SU-DHL-6 (cell line): ENCODE measurements at regions not wholly inside any gene's neighbourhood (a gene's known extent, or its start where the extent isn't known, plus 50 kb on each side); places are given as distances from the start of the nearest gene placed in this dataset.

Source experiments
- H2AFZ ChIP-seq: fragments of 200-600 bp; sonication (generic); 2 replicates; pipeline ENCODE4 v1.6.1; 2014; ENCODE audit warnings: low read depth, mild to moderate bottlenecking, moderate library complexity, mixed read lengths, antibody characterized with exemption, low read length; ENCODE audit not compliant: severe bottlenecking
- H3F3A ChIP-seq: fragments of 200-600 bp; shearing (Covaris generic); 2 replicates; pipeline ENCODE4 v1.6.0; 2016; ENCODE audit warnings: antibody characterized with exemption, mild to moderate bottlenecking; ENCODE audit not compliant: insufficient read depth
- H3K27ac ChIP-seq: fragments of 200-600 bp; sonication (generic); 2 replicates; pipeline ENCODE4 v1.5.1; 2016; ENCODE audit warnings: low read depth, mild to moderate bottlenecking, low read length, moderate library complexity, mixed read lengths
- H3K27me3 ChIP-seq: fragments of 200-600 bp; sonication (generic), shearing (Covaris generic); 2 replicates; pipeline ENCODE4 v1.6.0; 2014; ENCODE audit warnings: mild to moderate bottlenecking, low read length
- H3K36me3 ChIP-seq: fragments of 200-600 bp; sonication (generic); 2 replicates; pipeline ENCODE4 v1.6.1; 2014; ENCODE audit warnings: mild to moderate bottlenecking, low read length, mixed read lengths
- H3K4me2 ChIP-seq: fragments of 300-600, 200-600 bp; shearing (Covaris generic), sonication (generic); 2 replicates; pipeline ENCODE4 v1.6.0; 2014; ENCODE audit warnings: low read length, low read depth, mild to moderate bottlenecking; ENCODE audit not compliant: poor library complexity, severe bottlenecking
- H3K4me3 ChIP-seq: fragments of 200-600 bp; sonication (generic); 2 replicates; pipeline ENCODE4 v1.5.1; 2014; ENCODE audit warnings: antibody characterized with exemption, low read length, mild to moderate bottlenecking, mixed read lengths; ENCODE audit not compliant: insufficient read depth, poor library complexity, severe bottlenecking
- H3K79me2 ChIP-seq: fragments of 200-600 bp; sonication (generic); 2 replicates; pipeline ENCODE4 v1.6.1; 2014; ENCODE audit warnings: mild to moderate bottlenecking, low read length, moderate library complexity; ENCODE audit not compliant: insufficient read depth
- H3K9ac ChIP-seq: fragments of 200-600 bp; sonication (generic); 2 replicates; pipeline ENCODE4 v1.7.0; 2014; ENCODE audit warnings: mild to moderate bottlenecking, low read length
- H3K9me2 ChIP-seq: fragments of 200-600 bp; sonication (generic); replicated peaks from 2 replicates; pipeline ENCODE4 v1.6.1; 2014; ENCODE audit warnings: low read length; ENCODE audit not compliant: insufficient read depth
- H3K9me3 ChIP-seq: fragments of 200-600 bp; sonication (generic); 2 replicates; pipeline ENCODE4 v1.6.1; 2014; ENCODE audit warnings: low read length, mixed read lengths; ENCODE audit not compliant: insufficient read depth
- H4K20me1 ChIP-seq: fragments of 200-600 bp; sonication (generic); 2 replicates; pipeline ENCODE4 v1.6.1; 2014; ENCODE audit warnings: low read depth, mild to moderate bottlenecking, antibody characterized with exemption, low read length, moderate library complexity, mixed read lengths
- CTCF ChIP-seq: fragments of 200-600 bp; sonication (generic); IDR thresholded peaks from one replicate; pipeline ENCODE4 v1.5.1; 2017; ENCODE audit warnings: antibody characterized with exemption, mild to moderate bottlenecking, low read length, moderate library complexity; ENCODE audit not compliant: insufficient read depth, poor library complexity, severe bottlenecking
- EZH2phosphoT487 ChIP-seq: fragments of 200-600 bp; sonication (generic), shearing (Covaris generic); conservative IDR thresholded peaks from 2 replicates; pipeline ENCODE4 v1.6.1; 2018; ENCODE audit warnings: mild to moderate bottlenecking, antibody characterized with exemption, low read length, moderate library complexity, mixed read lengths

DNA sequence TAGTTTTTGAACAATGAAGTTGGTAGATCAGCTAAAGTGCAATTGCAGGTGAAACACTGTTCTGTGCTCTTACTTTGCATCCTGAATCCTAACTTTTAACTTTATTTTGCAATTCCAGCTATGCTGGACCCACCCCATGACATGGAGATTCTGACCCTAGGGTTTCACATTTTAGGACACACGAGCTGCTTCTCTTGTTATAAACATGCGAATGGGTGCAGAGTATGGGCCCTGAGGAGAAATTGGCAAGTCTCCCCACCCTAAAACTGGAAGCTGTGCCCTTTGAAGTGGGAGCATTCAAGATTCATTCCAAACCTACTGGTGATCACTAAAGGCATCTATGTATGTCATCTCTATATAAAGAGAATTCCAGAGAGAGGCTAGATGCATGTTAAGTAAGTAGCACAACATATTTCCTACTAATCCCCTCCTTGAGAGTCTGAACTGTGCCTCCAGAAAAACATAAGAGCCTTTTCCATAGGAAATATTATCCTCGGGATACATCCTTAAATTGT, 794.3 kb upstream of the ZEB2 start:
- Histone ChIP-seq H3K4me3 (no peak overlapping the region), H3K79me2 (no peaks in the 10 kb centered on the region), H3K9me2 (no peaks in the 10 kb centered on the region), H3F3A (no peaks in the 10 kb centered on the region), H2AFZ (no peak overlapping the region), H3K27me3 (no peaks in the 10 kb centered on the region), H3K4me2 (no peak overlapping the region), H3K36me3 (no peaks in the 10 kb centered on the region), H3K9me3 (0 out of 2 replicates have a peak, but pooled peaks cover 4% of the 10 kb centered on the region), H3K27ac (no peak overlapping the region), H4K20me1 (no peaks in the 10 kb centered on the region), H3K9ac (no peak overlapping the region)
- TF ChIP-seq EZH2phosphoT487 (no peak), CTCF (no peak)

DNA sequence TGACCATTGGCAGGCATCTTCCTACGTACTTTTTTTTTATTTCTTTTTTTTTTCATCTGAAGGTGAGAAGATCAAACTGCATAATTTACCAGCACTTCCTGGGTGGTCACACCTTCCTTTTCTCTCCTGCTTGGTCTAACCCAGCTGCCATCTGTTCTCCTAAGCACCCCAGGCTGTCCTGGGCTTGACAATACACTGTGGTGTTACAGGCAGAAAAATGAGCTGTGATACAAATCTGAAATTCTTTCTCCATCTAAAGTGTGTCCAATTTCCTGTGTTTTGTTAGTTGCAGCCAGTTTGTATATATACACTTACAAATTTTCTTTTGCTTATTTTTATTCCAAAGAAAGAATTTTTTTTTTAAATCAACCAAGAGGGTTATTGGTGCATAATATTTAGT, 786.0 kb upstream of the ZEB2 start:
- Histone ChIP-seq H3K79me2 (no peaks in the 10 kb centered on the region), H3K4me2 (no peak overlapping the region), H3K27ac (no peak overlapping the region), H3K4me3 (no peak overlapping the region), H2AFZ (no peak overlapping the region), H4K20me1 (no peaks in the 10 kb centered on the region), H3K36me3 (no peaks in the 10 kb centered on the region), H3F3A (no peaks in the 10 kb centered on the region), H3K9me2 (no peaks in the 10 kb centered on the region), H3K9ac (no peak overlapping the region), H3K9me3 (no peaks in the 10 kb centered on the region), H3K27me3 (no peaks in the 10 kb centered on the region)
- TF ChIP-seq EZH2phosphoT487 (no peak), CTCF (no peak)

GRCh38 chr2:145304501-145304900, 784.6 kb upstream of the ZEB2 start:
- no peaks in the 10 kb centered on the region for H4K20me1 ChIP-seq
- no peak overlapping the region for H3K4me2 ChIP-seq
- H3K79me2 ChIP-seq: no peaks in the 10 kb centered on the region
- H3K27ac ChIP-seq: no peak overlapping the region
- no peak overlapping the region for H3K9ac ChIP-seq
- H3K9me2 ChIP-seq: no peaks in the 10 kb centered on the region
- no peaks in the 10 kb centered on the region for H3K27me3 ChIP-seq
- H3K9me3 ChIP-seq: no peaks in the 10 kb centered on the region
- H2AFZ ChIP-seq: no peak overlapping the region
- H3K4me3 ChIP-seq: no peak overlapping the region
- TF ChIP-seq EZH2phosphoT487 (no peak), CTCF (no peak)
- no peaks in the 10 kb centered on the region for H3K36me3 ChIP-seq
- no peaks in the 10 kb centered on the region for H3F3A ChIP-seq

- no peaks in the 10 kb centered on the region for H3K9me2 ChIP-seq
- no peak for TF ChIP-seq EZH2phosphoT487
- TF ChIP-seq CTCF: no peak
- no peak overlapping the region for H3K27ac ChIP-seq
- no peaks in the 10 kb centered on the region for H4K20me1 ChIP-seq
- no peaks in the 10 kb centered on the region for H3K36me3 ChIP-seq
- no peak overlapping the region for H3K4me3 ChIP-seq
- H3K4me2 ChIP-seq: no peak overlapping the region
- no peaks in the 10 kb centered on the region for H3K9me3 ChIP-seq
- no peaks in the 10 kb centered on the region for H3K79me2 ChIP-seq
- H3K9ac ChIP-seq: no peak overlapping the region
- H3F3A ChIP-seq: no peaks in the 10 kb centered on the region
- H2AFZ ChIP-seq: no peak overlapping the region
- H3K27me3 ChIP-seq: no peaks in the 10 kb centered on the region
These were observed 783.6 kb upstream of the ZEB2 start for GRCh38 chr2:145303536-145303935.
